ENCODE measurements at regions not wholly inside any gene's neighbourhood (a gene's known extent, or its start where the extent isn't known, plus 50 kb on each side); places are given as distances from the start of the nearest gene placed in this dataset.

GRCh38 chr13:21882766-21883165 lies 211.9 kb downstream of the FGF9 start:
- H3K9me3 ChIP-seq = no peaks in the 10 kb centered on the region
- no peak for TF ChIP-seq RCOR1 (IDR thresholded peaks at IDR 0.05; ENCODE audit: low read length)
- TF ChIP-seq REST (IDR thresholded peaks at IDR 0.05; ENCODE audit: low read depth, low read length) = no peak
- TF ChIP-seq SIN3A (IDR thresholded peaks at IDR 0.05; ENCODE audit: borderline replicate concordance, low read depth, low read length) = no peak
- no peak for TF ChIP-seq RAD21 (IDR thresholded peaks at IDR 0.05; ENCODE audit: low read length)
- TF ChIP-seq MAX (IDR thresholded peaks at IDR 0.05; ENCODE audit: low read depth) = no peak
- H3K9ac ChIP-seq = no peak overlapping the region
- H3K4me2 ChIP-seq = no peak overlapping the region
- peaks cover 12% of the 10 kb centered on the region; the same call in 1 of the 2 replicates for H3K27me3 ChIP-seq (ENCODE audit: insufficient read depth)
- DNase-seq = no peak
- no peaks in the 10 kb centered on the region for H3K4me1 ChIP-seq (ENCODE audit: control insufficient read depth in 1 of 2, insufficient read depth in 2 of 2, low read depth in 1 of 2, low read length in 1 of 2)
- H3K4me3 ChIP-seq (ENCODE audit: low read depth in 2 of 2, low read length in 1 of 2) = no peak overlapping the region
- no peaks in the 10 kb centered on the region for H4K20me1 ChIP-seq (ENCODE audit: insufficient read depth)
- no peaks in the 10 kb centered on the region for H3K9me2 ChIP-seq
- no peaks in the 10 kb centered on the region for H3K36me3 ChIP-seq (replicated peaks in 1 of 2; ENCODE audit: control insufficient read depth in 1 of 2, insufficient read depth in 2 of 2, low read length in 1 of 2)
- 11% methylated on average over 7 of the region's 9 CpGs for whole genome bisulfite sequencing (ENCODE audit: low lambda C conversion rate)
- ChIA-PET CTCF (no interaction called here), POLR2A (no interaction called here)
- no peaks in the 10 kb centered on the region for H3F3A ChIP-seq (replicated peaks; ENCODE audit: insufficient read depth)
- no peak overlapping the region for H2AFZ ChIP-seq (ENCODE audit: low read depth)
- H3K79me2 ChIP-seq (ENCODE audit: insufficient read depth) = no peaks in the 10 kb centered on the region
- H3K27ac ChIP-seq (ENCODE audit: low read depth in 2 of 2, low read length in 1 of 2) = no peak overlapping the region

GRCh38 chr13:21883713-21884112 lies 212.8 kb downstream of the FGF9 start:
- Histone ChIP-seq H3K79me2 (ENCODE audit: insufficient read depth) (no peaks in the 10 kb centered on the region), H3K4me1 (ENCODE audit: control insufficient read depth in 1 of 2, insufficient read depth in 2 of 2, low read depth in 1 of 2, low read length in 1 of 2) (no peaks in the 10 kb centered on the region), H3K9ac (no peak overlapping the region), H3K27me3 (ENCODE audit: insufficient read depth) (peaks cover 12% of the 10 kb centered on the region; the same call in 1 of the 2 replicates), H3F3A (replicated peaks; ENCODE audit: insufficient read depth) (no peaks in the 10 kb centered on the region), H3K9me3 (no peaks in the 10 kb centered on the region), H3K27ac (ENCODE audit: low read depth in 2 of 2, low read length in 1 of 2) (no peak overlapping the region), H2AFZ (ENCODE audit: low read depth) (no peak overlapping the region), H4K20me1 (ENCODE audit: insufficient read depth) (no peaks in the 10 kb centered on the region), H3K4me2 (no peak overlapping the region), H3K4me3 (ENCODE audit: low read depth in 2 of 2, low read length in 1 of 2) (no peak overlapping the region), H3K36me3 (replicated peaks in 1 of 2; ENCODE audit: control insufficient read depth in 1 of 2, insufficient read depth in 2 of 2, low read length in 1 of 2) (no peaks in the 10 kb centered on the region), H3K9me2 (no peaks in the 10 kb centered on the region)
- DNase-seq = no peak
- WGBS (ENCODE audit: low lambda C conversion rate) = 0% methylated on average over 1 of the region's 1 CpG
- ChIA-PET CTCF (interaction anchor here (0.5 kb wide), 1 partner anchor 332 kb away, joined by 3 read pairs; no protein-coding TSS in a partner anchor), POLR2A (no interaction called here)
- no peak for TF ChIP-seq IRF3 (IDR thresholded peaks at IDR 0.05; ENCODE audit: low read depth, low read length)
- TF ChIP-seq EP300 (IDR thresholded peaks at IDR 0.05; ENCODE audit: borderline replicate concordance in 1 of 2, low read depth in 1 of 2, low read length in 1 of 2) = no peak
- no peak for TF ChIP-seq RCOR1 (IDR thresholded peaks at IDR 0.05; ENCODE audit: low read length)
- TF ChIP-seq TCF12 (IDR thresholded peaks at IDR 0.05) = no peak
- no peak for TF ChIP-seq MAX (IDR thresholded peaks at IDR 0.05; ENCODE audit: low read depth)
- no peak for TF ChIP-seq NFIC (IDR thresholded peaks at IDR 0.05; ENCODE audit: borderline replicate concordance)
- no peak for TF ChIP-seq RFX5 (IDR thresholded peaks at IDR 0.05; ENCODE audit: low read length)
- no peak for TF ChIP-seq ELF1 (IDR thresholded peaks at IDR 0.05)
- no peak for TF ChIP-seq YY1 (IDR thresholded peaks at IDR 0.05; ENCODE audit: low read depth)
- no peak for TF ChIP-seq SMC3 (IDR thresholded peaks at IDR 0.05; ENCODE audit: low read depth, low read length)
- TF ChIP-seq GABPA (IDR thresholded peaks at IDR 0.05; ENCODE audit: low read depth) = no peak
- no peak for TF ChIP-seq USF1 (IDR thresholded peaks at IDR 0.05; ENCODE audit: borderline replicate concordance, low read depth)
- TF ChIP-seq ZBTB33 (IDR thresholded peaks at IDR 0.05; ENCODE audit: borderline replicate concordance, low read depth) = no peak
- no peak for TF ChIP-seq RAD21 (IDR thresholded peaks at IDR 0.05; ENCODE audit: low read length)
- TF ChIP-seq FOSL2 (IDR thresholded peaks at IDR 0.05; ENCODE audit: borderline replicate concordance, low read depth) = no peak
- TF ChIP-seq EZH2phosphoT487 (IDR thresholded peaks at IDR 0.05; ENCODE audit: borderline replicate concordance, low read depth) = no peak

Measured in SK-N-SH (cell line).